CD4-positive, alpha-beta T cell treated with Interleukin-1 beta for 1 hour (primary cell): ENCODE measurements at regions not wholly inside any gene's neighbourhood (a gene's known extent, or its start where the extent isn't known, plus 50 kb on each side); places are given as distances from the start of the nearest gene placed in this dataset.
A peak's percentile ranks its signal among the peaks of the same experiment; 100 is the strongest.

Experiments
- DNase-seq, 2 donors: peaks; one replicate each; pipeline ENCODE4 v3.0.0-alpha.2; 2020 to 2022

DNA sequence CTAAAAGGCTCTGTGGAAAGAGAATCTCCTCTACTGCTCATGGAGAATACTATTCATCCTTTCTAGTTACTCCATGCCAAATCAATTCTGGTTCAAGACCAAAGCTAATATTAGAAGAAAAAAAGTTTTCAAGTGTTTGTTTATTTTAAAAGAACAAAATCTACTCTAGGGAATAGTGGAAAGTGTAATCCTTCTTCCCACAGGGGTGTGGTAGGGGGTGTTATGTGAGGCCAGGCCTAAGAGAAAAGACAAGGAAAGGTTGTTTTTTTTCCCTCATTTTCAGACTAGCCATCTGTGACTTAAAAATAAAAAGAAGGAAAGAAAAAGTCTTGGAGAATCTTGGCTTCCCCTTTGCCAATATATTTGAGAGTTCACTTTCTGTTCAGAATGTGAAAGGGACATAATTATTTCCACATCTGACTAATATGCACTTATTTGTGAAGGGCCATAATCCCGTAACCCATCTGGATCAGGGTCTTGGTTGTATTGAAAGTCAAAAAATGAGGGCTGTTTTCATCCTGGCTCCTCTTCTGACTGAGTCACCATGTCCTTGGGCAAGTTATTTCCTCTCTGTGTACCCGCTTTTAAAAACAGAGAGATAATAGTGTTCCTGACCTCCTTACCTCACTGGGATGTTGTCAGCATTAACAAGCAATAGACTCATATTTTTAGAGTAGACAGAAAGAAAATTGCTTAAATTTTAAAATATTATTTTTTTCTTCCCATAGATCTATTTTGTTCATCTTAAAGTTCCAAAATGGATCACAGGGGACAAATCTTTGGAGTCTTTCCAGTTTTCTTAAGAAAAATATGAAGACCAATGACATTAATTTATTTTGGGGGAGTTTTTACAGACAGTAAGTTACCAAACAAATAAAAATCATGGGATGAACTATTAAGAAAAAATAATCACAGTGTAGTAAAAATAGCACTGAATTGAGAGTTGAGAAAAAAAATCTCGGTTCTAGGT lies 233.7 kb downstream of the IBTK start:
- DNase-seq, result no peak

DNA sequence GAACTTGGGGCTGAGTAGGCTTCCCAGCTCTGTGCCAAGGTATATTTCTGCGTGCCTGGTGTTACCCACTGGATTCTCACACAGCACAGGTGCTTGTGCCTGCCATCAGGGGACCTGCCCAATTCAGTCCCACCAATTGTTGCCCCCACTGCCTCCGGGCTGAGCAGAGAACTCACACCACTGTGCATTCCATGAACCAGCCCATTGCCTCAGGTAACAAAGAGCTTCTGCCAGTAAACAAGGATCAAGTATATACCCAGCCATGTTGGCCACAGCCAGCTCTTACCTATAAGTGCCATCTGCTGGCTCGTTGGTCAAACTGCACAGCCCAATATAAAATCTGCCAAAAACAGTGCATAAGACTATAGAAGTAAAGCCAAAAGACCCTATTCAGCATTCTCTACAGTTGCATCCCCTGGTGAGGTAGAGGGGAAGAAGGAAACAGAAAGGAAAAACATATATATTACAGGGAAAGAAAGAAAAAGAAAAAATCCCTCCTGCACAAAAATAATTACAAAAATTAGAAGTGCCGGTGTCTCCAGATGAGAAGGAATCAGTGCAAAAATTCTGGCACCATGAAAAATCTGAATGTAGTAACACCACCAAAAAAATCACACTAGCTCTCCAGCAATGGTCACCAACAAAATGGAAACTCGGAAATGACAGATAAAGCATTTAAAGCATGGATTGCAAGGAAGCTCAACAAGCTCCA lies 241.4 kb downstream of the IBTK start:
- peak in 1 of 2 donors; percentile 1 for DNase-seq

DNA sequence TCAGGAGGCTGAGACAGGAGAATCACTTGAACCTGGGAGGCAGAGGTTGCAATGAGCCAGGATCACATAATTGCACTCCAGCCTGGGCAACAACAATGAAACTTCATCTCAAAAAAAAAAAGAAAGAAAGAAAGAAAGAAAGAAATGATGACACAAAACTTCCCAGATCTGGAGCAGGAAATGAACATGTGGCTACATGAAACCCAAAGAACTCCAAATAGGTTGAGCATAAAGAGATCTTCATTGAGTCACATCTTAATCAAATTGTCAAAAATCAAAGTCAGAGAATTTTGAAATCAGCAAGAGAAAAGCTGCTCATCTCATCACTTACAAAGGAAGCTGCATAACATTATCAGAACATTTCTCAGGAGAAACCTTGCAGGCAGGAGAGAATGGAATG lies 247.0 kb downstream of the IBTK start:
- no peak for DNase-seq

DNA sequence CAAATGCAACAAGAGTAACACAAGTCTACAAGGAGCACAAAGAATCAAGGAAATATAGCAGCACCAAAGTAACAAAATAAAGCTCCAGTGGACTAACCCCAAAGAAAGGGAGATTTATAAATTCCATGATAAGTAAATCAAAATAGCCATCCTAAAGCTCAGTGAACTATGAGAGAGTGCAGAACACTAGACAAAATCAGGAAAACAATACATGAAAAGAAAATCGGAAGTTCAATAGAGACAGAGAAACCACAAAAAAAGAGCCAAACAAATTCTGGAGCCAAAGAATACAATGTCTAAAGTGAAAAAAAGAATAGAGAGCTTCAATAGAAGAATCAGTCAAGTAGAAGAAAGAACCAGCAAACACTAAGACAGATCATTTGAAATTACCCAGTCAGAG lies 247.3 kb upstream of the TENT5A start:
- no peak for DNase-seq

DNA sequence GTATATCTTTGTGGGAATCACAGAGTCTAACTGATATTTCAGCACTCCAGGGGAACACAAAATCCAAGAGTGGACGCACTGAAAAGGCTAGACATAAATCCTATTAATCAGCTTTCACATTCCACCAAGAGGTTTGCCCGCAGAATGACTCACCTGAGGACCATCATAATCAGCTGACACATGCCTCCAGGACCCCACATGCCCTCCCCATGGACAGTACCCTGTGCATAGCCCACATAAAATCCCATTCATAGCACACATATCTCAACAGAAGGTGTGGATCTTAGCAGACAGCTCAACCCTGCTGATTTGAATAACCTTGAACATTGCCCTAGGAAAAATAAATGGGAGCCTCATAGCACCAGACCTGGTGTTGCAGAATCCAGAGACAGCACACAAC lies 246.8 kb upstream of the TENT5A start:
- no peak for DNase-seq

DNA sequence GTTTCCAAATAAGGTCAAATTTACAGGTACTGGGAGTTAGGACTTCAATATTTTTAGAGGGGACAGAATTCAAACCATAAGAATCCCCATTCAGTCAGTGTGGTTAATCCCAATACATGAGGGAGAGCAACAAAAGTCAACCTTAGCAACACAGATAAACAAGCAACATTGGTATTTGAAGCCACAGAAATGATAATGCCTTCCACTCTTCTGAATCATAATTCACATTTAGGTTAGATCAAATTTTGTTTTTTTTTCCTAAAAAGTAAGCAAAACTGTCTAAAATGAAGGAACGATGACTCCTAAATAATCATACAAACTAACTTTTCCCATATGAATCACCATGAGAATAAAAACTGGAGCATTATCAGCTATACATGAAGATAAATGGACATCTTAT lies 246.0 kb upstream of the TENT5A start:
- DNase-seq, result no peak

DNA sequence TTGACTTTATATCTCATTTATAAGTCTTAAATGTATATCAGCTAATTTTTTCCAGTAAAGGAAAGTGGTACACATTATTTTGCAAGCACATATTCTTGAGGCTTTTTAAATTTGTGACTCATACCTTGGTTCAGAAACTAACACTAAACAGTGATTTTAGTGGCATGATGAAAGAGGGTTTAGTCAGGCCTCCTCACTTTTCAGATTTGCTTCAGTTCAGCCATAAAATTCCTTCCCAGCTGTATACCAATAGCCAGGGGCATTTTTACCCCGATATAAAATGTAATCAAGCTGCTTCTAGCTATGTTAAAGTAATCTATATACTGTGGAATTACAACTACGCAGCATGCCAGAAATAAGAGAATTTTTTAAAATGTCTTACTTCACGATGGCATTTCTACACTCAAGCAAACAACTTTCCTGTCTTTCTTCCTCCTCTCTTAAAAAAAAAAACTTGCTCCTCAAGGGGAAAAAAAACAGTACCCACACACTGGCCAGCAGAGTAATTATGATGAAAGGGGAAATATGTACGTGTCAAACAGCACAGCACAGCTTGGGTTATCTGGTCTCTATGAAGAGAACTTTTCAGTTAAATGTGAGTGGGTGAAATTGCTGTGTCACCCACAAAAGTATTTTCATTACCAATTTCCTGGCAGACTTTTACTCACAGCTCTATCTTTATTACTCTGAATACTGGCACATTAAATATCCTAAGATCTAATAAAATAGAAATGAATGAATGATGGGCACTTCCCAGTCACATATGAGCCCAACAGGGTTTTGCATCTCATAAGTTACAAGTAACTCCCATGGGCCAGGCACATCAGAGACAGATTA lies 244.8 kb upstream of the TENT5A start:
- DNase-seq, result no peak

DNA sequence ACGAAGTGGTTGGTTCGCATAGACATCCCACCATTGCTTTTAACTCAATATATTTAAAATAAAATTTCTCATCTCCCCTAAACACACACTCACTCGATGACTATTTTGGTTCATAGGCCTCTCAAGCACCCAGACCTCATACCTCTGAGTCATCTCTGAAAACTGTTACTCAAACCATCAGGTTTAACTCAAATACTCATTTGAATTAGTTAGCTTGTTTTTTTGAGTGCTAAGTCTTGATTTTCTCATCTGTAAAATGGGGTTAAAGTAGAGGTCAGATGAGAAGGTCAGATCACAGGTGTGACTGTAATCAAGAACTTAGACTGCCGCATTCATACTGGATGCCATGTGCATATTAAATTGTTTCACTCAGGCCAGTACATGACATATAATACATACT lies 243.9 kb upstream of the TENT5A start:
- no peak for DNase-seq

DNA sequence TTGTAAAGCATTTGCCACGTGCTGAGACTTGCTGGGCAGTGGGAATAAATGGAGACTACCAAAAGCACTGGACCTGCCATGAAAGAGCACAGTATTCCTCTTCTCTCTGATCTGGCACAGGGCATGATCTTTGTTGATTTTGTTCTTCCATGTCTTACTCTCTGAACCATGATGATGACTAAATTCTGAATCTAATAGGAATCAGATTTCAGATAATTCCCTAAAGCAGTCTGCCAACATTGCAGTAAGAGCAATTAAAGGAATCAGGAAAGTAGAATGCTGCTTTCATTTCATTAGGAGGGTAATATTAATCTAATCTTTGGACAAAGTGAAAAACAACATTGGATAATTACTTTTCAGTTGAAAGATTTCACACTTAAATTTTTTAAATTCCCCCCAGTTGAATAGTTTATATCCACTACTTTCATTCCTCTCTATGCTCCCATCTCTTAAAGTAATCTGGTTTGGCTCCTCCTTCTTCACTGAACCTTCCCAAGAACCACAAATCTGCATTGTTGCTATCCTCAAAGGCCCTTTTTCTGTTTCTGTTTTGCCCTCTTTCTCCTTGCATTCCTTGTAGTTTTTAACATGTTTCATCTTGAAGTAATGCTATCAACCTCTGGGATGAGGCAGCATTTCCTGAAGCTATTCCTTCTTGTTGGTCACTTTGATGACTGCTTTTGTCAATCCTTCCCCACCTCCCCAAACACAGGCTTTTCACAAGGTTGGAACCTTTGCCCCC lies 243.2 kb upstream of the TENT5A start:
- DNase-seq, result no peak

DNA sequence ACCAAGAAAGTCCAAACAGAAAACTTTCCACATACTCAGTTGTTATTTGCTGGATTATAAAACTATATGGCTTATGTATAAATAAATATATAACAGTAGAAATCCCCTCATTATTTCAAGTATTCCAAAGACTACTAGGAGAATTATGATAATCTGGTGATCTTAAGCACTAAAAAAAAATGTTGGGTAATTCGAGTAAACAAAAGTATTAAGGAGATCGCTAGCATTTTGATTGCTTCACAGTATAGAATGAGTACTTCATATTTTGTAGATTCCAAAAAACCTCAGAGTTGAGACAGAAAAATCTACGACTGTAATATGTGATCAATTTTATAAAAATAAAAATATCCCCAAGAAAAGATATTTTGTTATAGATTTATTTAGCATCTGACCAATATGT lies 236.4 kb upstream of the TENT5A start:
- no peak for DNase-seq

DNA sequence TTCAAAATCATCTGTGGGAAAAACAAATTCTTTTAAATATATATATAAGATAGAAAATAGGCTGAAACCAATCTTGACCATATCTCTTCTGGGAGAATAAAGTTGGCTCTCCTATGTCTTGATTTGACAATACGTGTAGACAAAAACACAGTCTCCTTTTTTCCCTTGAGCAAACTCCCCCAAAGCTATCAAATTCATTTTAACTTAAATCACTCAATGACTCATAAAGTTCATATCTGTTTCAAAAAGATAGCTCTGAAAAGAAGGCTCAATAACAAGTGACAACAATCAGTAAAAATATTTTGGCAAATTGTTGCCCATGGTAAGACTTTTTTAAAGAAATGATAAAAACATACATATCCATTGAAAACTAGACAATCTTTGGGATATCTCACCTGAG lies 236.0 kb upstream of the TENT5A start:
- no peak for DNase-seq

DNA sequence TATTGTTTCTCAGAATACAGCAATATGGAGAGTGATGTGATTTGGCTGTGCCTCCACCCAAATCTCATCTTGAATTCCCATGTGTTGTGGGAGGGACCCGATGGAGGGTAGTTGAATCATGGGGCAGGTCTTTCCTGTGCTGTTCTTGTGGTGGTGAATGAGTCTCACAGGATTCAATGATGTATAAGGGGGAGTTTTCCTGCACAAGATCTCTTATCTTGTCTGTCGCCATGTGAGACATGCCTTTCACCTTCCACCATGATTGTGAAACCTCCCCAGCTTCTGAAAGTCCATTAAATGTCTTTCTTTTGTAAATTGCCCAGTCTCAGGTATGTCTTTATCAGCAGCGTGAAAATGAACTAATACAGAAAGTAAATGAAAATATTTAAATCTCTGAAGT lies 234.8 kb upstream of the TENT5A start:
- DNase-seq, result no peak

DNA sequence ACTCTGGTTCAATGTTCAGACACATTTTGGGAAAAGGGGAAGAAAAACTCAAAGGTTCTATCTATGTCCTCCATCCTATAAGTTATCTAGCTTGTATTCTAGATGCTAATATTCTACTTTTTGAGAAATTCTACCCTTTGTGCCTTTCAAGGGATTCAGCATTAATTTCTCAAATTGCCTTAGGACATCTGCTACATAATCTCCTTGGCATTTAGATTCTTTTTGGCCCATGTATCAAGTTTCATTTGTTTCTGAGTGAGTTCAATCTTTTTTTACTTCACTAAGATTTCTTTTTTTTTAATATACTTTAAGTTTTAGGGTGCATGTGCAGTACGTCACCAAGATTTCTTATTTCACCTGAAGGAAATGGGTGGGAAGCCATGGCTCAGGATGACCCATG lies 232.7 kb upstream of the TENT5A start:
- DNase-seq, result no peak

DNA sequence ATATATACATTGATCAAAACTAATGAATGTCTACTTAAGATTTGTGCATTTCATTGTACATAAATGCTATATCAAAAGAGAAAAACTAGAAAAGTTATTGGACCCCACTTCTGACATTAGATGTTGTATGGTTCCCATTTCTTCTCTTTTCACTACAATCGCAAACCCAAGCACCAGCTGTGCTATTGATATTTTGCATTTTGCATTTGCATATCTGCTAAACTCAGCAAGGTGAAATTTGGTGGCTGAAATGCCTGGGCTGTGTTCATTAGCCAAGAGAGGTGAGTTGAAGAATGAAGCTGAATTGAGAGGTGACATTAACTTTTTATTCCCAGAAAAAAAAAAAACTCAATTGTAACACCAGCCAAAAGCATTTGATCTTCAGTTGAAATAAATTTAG lies 232.1 kb upstream of the TENT5A start:
- DNase-seq, result no peak

DNA sequence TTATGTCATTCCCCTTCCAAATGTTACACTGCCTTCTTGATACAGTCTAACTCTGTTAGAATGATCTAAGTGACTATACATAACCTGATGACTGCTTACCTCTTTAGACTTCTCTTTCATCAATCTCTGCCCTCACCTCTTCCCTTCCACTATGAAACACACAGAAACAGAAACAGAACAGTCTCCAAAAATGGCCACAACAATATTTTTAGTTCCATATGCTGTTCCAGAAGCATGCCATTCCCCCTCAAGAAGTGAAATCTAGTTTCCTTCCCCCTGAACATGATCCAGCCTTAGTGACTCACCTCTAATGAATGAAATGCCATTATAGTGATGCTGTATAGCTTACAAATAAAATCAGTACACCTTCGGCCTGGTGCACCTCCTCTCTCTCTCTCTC lies 229.3 kb upstream of the TENT5A start:
- no peak for DNase-seq

DNA sequence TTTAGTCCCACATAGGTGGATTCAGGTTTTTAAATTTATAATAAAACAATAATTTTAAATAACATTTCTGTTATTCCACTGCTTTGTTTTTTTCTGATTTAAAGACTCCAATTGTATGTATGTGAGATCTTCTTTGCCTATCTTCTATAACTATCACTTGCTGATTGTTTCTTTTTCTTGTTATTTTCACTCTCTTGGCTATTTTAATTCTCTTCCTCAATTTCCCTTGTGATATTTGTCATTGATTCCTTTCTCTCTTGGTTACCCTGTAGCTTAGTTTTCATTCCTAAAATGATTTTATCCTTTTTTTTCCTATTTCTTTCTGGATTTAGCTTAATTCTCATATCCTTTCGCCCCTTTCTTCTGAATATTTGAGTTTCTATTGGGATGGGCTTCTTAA lies 227.3 kb upstream of the TENT5A start:
- no peak for DNase-seq

DNA sequence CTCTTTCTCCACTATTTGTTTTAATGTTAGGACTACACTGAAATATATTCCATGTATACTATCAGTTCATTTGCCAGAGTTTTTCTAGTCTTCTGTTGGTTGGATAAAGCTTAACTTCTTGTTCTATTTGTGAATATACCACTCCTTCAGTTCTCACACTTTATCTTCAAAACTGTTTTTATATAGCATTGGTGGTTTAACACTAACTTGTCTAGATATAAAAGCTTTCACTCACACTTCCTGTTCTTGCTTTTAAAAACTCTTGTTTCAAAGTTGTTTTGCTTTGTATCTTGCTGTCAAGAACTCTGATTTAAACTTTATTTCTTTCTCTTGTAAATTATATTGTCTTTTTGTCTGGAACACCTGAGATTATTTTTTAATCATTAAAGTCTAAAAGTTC lies 226.8 kb upstream of the TENT5A start:
- DNase-seq, result no peak

DNA sequence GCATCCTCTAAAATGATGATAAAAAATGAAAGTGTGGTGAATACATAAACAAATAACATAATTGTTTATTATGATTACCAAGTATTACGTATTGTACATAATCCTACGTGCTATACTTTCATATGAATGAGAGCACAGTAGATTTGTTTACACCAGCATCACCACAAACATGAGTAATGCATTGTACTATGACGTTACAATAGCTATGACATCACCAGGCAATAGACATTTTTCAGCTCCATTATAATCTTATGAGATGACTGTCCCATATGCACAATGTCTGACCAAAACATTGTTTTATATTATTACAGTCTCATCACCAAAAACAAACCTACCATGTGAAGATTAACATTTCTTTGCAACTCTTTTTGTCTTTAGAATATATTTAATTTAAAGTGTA lies 225.7 kb upstream of the TENT5A start:
- DNase-seq, result no peak

DNA sequence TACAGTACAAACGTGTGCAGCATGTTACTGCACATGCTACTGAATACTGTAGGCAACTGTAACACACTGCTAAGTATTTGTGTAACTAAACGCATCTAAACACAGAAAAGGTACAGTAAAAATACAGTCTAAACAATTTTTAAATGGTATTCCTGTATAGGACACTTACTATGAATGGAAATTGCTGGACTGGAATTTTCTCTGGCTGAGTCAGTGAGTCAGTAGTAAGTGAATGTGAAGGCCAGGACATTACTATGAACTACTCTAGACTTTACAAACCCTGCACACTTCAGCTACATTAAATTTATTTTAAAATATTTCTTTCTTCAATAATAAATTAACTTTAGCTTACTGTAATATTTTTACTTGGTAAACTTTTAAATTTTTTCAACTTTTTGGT lies 225.0 kb upstream of the TENT5A start:
- no peak for DNase-seq

DNA sequence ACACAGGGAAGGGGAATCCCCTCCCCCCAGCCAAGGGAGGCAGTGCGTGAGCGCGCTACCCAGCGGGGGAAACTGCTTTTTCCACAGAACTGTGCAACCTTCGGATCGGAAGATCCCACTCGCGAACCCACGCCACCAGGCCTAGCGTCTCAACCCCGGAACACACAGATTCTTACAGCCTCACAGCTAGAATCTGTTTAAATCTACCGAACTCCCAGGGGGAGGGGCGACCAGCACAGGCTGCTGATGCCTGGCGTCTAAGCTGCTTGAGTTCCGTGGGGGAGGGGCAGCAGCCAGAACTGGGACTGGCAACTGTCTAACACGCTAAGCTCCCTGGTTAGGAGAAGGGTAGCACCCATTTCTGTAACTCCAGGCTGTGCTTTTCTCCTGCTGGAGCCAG lies 217.3 kb upstream of the TENT5A start:
- no peak for DNase-seq

DNA sequence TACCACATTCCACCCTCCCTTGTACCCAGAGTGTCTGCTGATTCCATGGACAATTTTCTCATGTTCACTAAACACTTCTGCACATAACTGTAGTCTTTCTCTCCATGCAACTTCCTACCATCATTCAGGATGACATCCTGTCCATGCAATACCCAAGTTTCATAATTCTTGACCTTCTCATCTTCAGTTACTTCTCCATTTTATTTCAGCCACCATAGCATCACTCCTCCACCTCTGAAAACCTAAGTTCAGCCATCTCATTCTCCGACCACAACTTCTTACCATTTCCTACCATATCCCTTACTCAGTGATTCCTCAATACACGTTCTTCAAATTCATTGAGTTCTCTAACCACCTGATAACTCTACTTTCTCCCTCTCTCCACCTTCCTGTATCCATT lies 216.5 kb upstream of the TENT5A start:
- no peak for DNase-seq

DNA sequence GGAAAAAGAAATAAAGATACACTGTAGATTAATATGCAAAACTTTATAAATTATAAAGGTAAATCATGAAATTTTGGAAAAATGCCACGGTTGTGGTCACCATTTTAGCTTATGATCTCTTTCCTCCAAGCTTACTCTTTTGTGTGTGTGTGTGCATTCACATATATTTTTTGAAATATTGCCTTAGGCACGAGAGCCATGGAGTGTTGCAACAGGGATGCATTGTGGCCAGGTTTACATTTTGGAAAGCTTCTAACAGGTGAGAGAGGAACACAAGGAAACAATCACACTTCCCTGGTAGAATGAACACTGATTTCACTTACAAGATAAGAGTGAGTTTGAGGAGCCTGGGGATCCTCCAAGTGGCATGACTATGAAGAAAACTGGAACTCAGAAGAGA lies 214.5 kb upstream of the TENT5A start:
- no peak for DNase-seq

DNA sequence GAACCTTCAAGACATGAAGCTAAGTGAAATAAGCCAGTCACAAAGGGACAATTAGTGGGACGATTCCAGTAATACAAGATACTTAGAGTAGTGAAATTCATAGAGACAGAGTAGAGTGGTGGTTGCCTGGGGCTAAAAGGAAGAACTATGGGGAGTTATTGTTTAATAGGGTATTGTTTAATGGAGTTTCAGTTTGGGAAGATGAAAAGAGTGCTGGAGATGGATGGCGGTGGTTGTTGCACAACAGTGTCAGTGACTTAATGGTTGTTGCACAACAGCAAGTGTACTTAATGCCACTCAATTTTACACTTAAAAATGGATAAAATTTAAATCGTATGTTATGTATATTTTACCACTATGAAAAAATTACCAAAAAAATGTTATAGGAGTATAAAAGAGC lies 209.7 kb upstream of the TENT5A start:
- no peak for DNase-seq
